Psoas muscle (tissue), 7 donors: ENCODE measurements at regions not wholly inside any gene's neighbourhood (a gene's known extent, or its start where the extent isn't known, plus 50 kb on each side); places are given as distances from the start of the nearest gene placed in this dataset.

ENCODE experiments used
- ATAC-seq, 4 donors: fragments of 200-7000 bp; cut with Tn5 transposase; one replicate each; pipeline ENCODE4 v1.9.1; 2020; ENCODE audit warnings: moderate library complexity in 3 of 4, mild to moderate bottlenecking in 2 of 4
- DNase-seq, 2 donors: peaks; one replicate each; pipeline ENCODE4 v3.0.0-alpha.2; 2020
- H3K27ac ChIP-seq: fragments of 200-600 bp; one replicate; pipeline ENCODE4 v1.8.0; 2022
- H3K27me3 ChIP-seq, 3 donors: fragments of 200-600 bp in 1 of 3; one replicate each; pipeline versions ENCODE4 v1.6.1 to v1.8.0; 2013 to 2022; ENCODE audit warnings: low read length in 2 of 3, mild to moderate bottlenecking in 2 of 3, moderate library complexity in 1 of 3; ENCODE audit not compliant: insufficient read depth in 3 of 3
- H3K36me3 ChIP-seq, 2 donors: fragments of 200-600 bp in 1 of 2; one replicate each; pipeline versions ENCODE4 v1.6.1 to v1.8.0; 2013 to 2022; ENCODE audit warnings: low read depth in 1 of 2, mild to moderate bottlenecking in 1 of 2, moderate library complexity in 1 of 2; ENCODE audit not compliant: insufficient read depth in 1 of 2
- H3K4me1 ChIP-seq: fragments of 200-600 bp; one replicate; pipeline ENCODE4 v1.8.0; 2022
- H3K4me3 ChIP-seq: fragments of 200-600 bp; one replicate; pipeline ENCODE4 v1.8.0; 2022; ENCODE audit warnings: mild to moderate bottlenecking
- H3K9me3 ChIP-seq: fragments of 200-600 bp; one replicate; pipeline ENCODE4 v1.8.0; 2022
- WGBS, 3 donors: extraction: QIAGEN DNeasy Blood & Tissue Kit; methylation state at CpG; one replicate each; pipeline versions ENCODE4 v1.1.6 to v1.1.7; 2013; 5-methylcytosine and 5-hydroxymethylcytosine counted together
- intact Hi-C, 2 donors: fragments of 100-400 bp; cut with DNase I; formaldehyde crosslinking; loops; one replicate each; pipeline versions ENCODE4 v1.11.0 to v1.14.2; 2022
- TF ChIP-seq, protein P1 (sequence below): fragments of 200-600 bp; IDR thresholded peaks from one replicate; pipeline ENCODE4 v1.8.0; 2022; ENCODE audit warnings: antibody characterized with exemption
- donor health status: healthy with polysubstance abuse.
- donor health status: DM: no; HTN: no; CAD: no; lungs with moderate emphysema.
- donor health status: Bipolar disorder and iron deficiency.
- donor health status: healthy.
- donor health status: DM: yes; HTN: yes; CAD: no.
- donor health status: DM: no; HTN: no; CAD: no.
- donor health status: DM: yes; HTN: yes; CAD: no.

DNA sequence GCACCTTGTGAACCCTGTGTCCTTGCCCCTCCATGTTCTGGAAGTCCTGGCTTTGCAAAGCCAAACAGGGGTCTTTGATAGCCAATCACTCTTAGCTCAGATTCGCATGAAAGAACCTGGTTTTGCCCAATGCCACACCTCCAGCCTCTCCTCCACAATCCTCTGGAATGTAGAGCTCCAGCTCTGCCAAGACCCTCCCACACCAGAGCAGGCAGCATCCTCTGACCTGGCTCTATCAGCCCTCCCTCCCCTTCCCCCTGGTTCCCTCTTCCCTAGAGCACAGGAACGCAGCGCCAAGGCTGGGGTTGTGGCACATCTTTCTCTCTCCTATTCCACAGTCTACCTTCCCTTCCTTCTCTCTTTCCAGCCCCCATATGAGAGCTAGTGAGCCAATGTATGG, 133.3 kb downstream of the RPLP1 start:
- TF ChIP-seq, protein P1, sequence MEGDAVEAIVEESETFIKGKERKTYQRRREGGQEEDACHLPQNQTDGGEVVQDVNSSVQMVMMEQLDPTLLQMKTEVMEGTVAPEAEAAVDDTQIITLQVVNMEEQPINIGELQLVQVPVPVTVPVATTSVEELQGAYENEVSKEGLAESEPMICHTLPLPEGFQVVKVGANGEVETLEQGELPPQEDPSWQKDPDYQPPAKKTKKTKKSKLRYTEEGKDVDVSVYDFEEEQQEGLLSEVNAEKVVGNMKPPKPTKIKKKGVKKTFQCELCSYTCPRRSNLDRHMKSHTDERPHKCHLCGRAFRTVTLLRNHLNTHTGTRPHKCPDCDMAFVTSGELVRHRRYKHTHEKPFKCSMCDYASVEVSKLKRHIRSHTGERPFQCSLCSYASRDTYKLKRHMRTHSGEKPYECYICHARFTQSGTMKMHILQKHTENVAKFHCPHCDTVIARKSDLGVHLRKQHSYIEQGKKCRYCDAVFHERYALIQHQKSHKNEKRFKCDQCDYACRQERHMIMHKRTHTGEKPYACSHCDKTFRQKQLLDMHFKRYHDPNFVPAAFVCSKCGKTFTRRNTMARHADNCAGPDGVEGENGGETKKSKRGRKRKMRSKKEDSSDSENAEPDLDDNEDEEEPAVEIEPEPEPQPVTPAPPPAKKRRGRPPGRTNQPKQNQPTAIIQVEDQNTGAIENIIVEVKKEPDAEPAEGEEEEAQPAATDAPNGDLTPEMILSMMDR: no peak
- WGBS, 3 donors: 83 to 91% (median 85%) methylated on average over 3 of the region's 3 CpGs

DNA sequence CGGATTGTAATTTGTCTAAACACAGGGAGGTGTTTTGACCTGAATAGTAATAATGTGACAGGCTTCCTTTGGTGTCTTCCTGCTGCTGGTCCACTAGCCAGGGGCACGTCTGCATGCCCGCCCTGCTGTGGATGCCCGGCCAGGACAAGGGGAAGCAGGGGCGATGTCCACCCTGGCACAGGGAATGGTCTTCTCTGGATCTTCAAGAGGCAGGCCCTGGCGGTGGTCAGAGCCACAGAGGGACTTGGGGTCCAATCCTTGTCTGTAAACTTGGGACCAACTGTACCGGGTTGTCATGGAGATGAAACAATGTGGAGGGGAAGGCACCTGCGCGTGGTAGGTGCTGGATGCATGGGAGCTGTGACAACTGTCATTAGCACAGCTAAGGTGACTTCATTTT, 134.1 kb downstream of the RPLP1 start:
- Histone ChIP-seq H3K9me3 (no peaks in the 10 kb centered on the region), H3K27me3 (no peaks in the 10 kb centered on the region), H3K36me3 (no peaks in the 10 kb centered on the region), H3K4me3 (no peak overlapping the region), H3K27ac (no peak overlapping the region), H3K4me1 (peaks cover 11% of the 10 kb centered on the region)
- TF ChIP-seq, protein P1: no peak
- ATAC-seq (no peak), DNase-seq (no peak)
- WGBS, 3 donors: 93 to 95% (median 93%) methylated on average over 9 of the region's 9 CpGs
- intact Hi-C loops: no loop called here

More for the DNA sequence above, 133.3 kb downstream of the RPLP1 start:
- intact Hi-C loops: no loop called here
- DNase-seq: no peak
- Histone ChIP-seq H3K4me1 (peaks cover 11% of the 10 kb centered on the region), H3K27ac (no peak overlapping the region), H3K36me3 (no peaks in the 10 kb centered on the region), H3K4me3 (no peak overlapping the region), H3K27me3 (no peaks in the 10 kb centered on the region), H3K9me3 (no peaks in the 10 kb centered on the region)
- no peak for ATAC-seq

DNA sequence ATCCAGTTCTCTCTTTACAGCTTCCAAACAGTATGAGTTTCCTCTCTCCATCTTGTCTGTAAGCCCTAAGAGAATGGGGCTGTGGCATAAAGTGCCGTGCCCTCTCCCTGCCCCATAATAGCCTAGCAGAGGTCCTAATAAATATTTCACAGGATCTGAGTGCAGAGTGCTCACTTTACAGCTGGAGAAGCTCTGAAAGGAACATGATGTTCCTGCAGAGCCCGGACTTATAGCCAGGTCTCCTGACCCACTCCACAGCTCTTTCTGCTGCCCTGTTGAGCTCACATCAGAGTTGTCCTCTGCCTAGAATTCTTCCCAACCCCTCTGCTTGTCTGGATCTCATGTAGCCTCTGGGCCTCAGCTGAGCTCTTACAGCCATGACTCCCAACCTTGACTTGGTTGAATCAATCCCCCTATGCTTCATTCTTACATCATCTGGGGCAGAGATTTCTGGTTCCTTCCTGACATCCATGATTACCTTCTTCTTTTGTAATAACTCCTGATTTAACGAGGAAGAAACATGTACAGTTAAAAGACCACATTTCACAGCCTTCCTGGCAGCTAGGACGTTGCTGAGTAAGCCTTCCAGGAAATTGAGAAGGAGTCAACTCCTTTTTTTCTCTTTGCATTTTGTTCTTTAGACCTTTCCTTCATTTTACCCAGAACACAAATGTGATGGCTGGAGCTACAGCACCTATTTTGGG, 135.3 kb downstream of the RPLP1 start:
- Histone ChIP-seq H3K4me1 (peaks cover 11% of the 10 kb centered on the region), H3K9me3 (no peaks in the 10 kb centered on the region), H3K27ac (no peak overlapping the region), H3K27me3 (no peaks in the 10 kb centered on the region), H3K36me3 (no peaks in the 10 kb centered on the region), H3K4me3 (no peak overlapping the region)
- TF ChIP-seq, protein P1: no peak
- intact Hi-C loops: no loop called here
- DNase-seq: no peak
- no peak for ATAC-seq
- 34 to 70% (median 55%) methylated on average over 4 of the region's 4 CpGs for WGBS, 3 donors

DNA sequence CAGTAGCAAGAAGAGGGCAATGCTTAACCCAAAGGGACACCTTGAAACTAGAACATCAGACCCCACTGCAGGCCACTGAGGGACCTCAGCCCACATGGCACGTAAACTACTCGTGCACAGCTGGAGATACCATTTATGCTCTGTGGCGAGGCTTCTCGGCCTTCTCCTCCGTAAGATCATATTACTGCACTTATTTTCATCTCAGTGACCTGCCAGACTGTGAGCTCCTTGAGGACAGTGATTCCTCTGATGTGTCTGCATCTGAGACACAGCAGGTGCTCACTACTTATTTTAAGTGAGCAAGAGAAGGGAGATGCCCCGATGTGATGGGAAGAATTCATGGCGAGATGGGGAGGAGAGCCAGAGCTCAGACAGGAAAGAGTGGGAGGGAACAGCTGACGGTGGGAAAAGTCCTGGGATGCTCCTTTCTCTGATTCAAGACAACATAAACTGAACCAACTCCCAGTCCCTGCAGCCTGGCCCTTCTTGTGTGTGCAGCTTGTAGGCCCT, 137.6 kb downstream of the RPLP1 start:
- Histone ChIP-seq H3K9me3 (no peaks in the 10 kb centered on the region), H3K27me3 (no peaks in the 10 kb centered on the region), H3K36me3 (no peaks in the 10 kb centered on the region), H3K4me1 (peaks cover 26% of the 10 kb centered on the region), H3K4me3 (no peak overlapping the region), H3K27ac (peak overlapping the region; percentile 36)
- intact Hi-C loops: no loop called here
- DNase-seq: no peak
- WGBS, 3 donors: 30 to 58% (median 38%) methylated on average over 8 of the region's 8 CpGs
- peak in 3 of 4 donors; percentile 34 to 70 (median 46) for ATAC-seq
- TF ChIP-seq, protein P1: no peak
